Mesenchymal stem cell (in vitro differentiated cells and primary cell): ENCODE measurements at regions not wholly inside any gene's neighbourhood (a gene's known extent, or its start where the extent isn't known, plus 50 kb on each side); places are given as distances from the start of the nearest gene placed in this dataset.
"Not testable (repeated sequence)": the region's sequence is repeated elsewhere in the genome, so short reads cannot be mapped to it uniquely, and the experiment has no call there.

Source experiments
- DNase-seq: peaks from one replicate; pipeline ENCODE4 v3.0.0-alpha.2; 2013
- H2AFZ ChIP-seq: one replicate; pipeline ENCODE4 v1.6.1; 2013; ENCODE audit warnings: low read depth, mild to moderate bottlenecking, control low read depth, inconsistent platforms, low read length, moderate library complexity
- H2AK5ac ChIP-seq: 2 replicates; pipeline ENCODE4 v1.6.1; 2013; ENCODE audit warnings: low read length, moderate library complexity, mild to moderate bottlenecking, inconsistent platforms; ENCODE audit not compliant: severe bottlenecking
- H2BK120ac ChIP-seq: one replicate; pipeline ENCODE4 v1.6.1; 2013; ENCODE audit warnings: low read depth, mild to moderate bottlenecking, inconsistent platforms, low read length, moderate library complexity
- H2BK12ac ChIP-seq, 2 experiments: one replicate each; pipeline ENCODE4 v1.6.1; 2013; ENCODE audit warnings: inconsistent platforms in 2 of 2, low read length in 2 of 2, mild to moderate bottlenecking in 2 of 2, moderate library complexity in 2 of 2, control low read depth in 1 of 2
- H2BK15ac ChIP-seq: one replicate; pipeline ENCODE4 v1.6.1; 2013; ENCODE audit warnings: mild to moderate bottlenecking, low read depth, inconsistent platforms; ENCODE audit not compliant: poor library complexity, severe bottlenecking
- H2BK5ac ChIP-seq: 2 replicates; pipeline ENCODE4 v1.6.1; 2013; ENCODE audit warnings: low read depth, mild to moderate bottlenecking, low read length, control low read depth, inconsistent platforms; ENCODE audit not compliant: poor library complexity, severe bottlenecking
- H3K14ac ChIP-seq, 2 experiments: one replicate each; pipeline ENCODE4 v1.6.1; 2013; ENCODE audit warnings: inconsistent platforms in 2 of 2, low read length in 2 of 2, control low read depth in 1 of 2, mild to moderate bottlenecking in 1 of 2, moderate library complexity in 1 of 2
- H3K18ac ChIP-seq, 2 experiments: one replicate each; pipeline ENCODE4 v1.6.1; 2013; ENCODE audit warnings: inconsistent platforms in 2 of 2, low read length in 2 of 2, control low read depth in 1 of 2, low read depth in 1 of 2, mild to moderate bottlenecking in 1 of 2
- H3K23ac ChIP-seq, 2 experiments: one replicate each; pipeline ENCODE4 v1.6.1; 2013; ENCODE audit warnings: inconsistent platforms in 2 of 2, low read length in 2 of 2, mild to moderate bottlenecking in 2 of 2, moderate library complexity in 2 of 2, control low read depth in 1 of 2
- H3K27ac ChIP-seq: 2 replicates; pipeline ENCODE4 v1.5.1; 2013; ENCODE audit warnings: mild to moderate bottlenecking, moderate library complexity, low read length, control low read depth, inconsistent platforms; ENCODE audit not compliant: poor library complexity, severe bottlenecking
- H3K27me3 ChIP-seq, 2 experiments: 2 replicates each; pipeline versions ENCODE4 v1.6.1 to v1.7.0; 2013; ENCODE audit warnings: low read length in 2 of 2, mild to moderate bottlenecking in 2 of 2, moderate library complexity in 2 of 2, control low read depth in 1 of 2, inconsistent platforms in 1 of 2; ENCODE audit not compliant: control insufficient read depth in 1 of 2, insufficient read depth in 1 of 2
- H3K36me3 ChIP-seq, 2 experiments: 2 replicates each; pipeline versions ENCODE4 v1.6.1 to v1.7.0; 2013; ENCODE audit warnings: low read length in 2 of 2, control low read depth in 1 of 2, inconsistent platforms in 1 of 2, low read depth in 1 of 2, mild to moderate bottlenecking in 1 of 2; ENCODE audit not compliant: insufficient read depth in 2 of 2, control insufficient read depth in 1 of 2
- H3K4ac ChIP-seq, 2 experiments: one replicate each; pipeline ENCODE4 v1.6.1; 2013; ENCODE audit warnings: inconsistent platforms in 2 of 2, low read length in 2 of 2, mild to moderate bottlenecking in 2 of 2, moderate library complexity in 2 of 2, control low read depth in 1 of 2, low read depth in 1 of 2
- H3K4me1 ChIP-seq: 2 replicates; pipeline ENCODE4 v1.6.1; 2013; ENCODE audit warnings: low read depth, low read length, control low read depth; ENCODE audit not compliant: control insufficient read depth, insufficient read depth
- H3K4me2 ChIP-seq: 2 replicates; pipeline ENCODE4 v1.6.1; 2013; ENCODE audit warnings: low read length, mild to moderate bottlenecking, inconsistent platforms; ENCODE audit not compliant: poor library complexity, severe bottlenecking
- H3K4me3 ChIP-seq, 2 experiments: 2 replicates each; pipeline versions ENCODE4 v1.5.1 to v1.7.0; 2013; ENCODE audit warnings: low read length in 2 of 2, mild to moderate bottlenecking in 2 of 2, control low read depth in 1 of 2, low read depth in 1 of 2; ENCODE audit not compliant: insufficient read depth in 1 of 2
- H3K79me1 ChIP-seq: replicated peaks from 2 replicates; pipeline ENCODE4 v1.6.1; 2013; ENCODE audit warnings: mild to moderate bottlenecking, control low read depth, low read length, inconsistent platforms; ENCODE audit not compliant: poor library complexity, severe bottlenecking
- H3K9ac ChIP-seq: 2 replicates; pipeline ENCODE4 v1.7.0; 2013; ENCODE audit warnings: mild to moderate bottlenecking, low read length, moderate library complexity
- H3K9me3 ChIP-seq: 2 replicates; pipeline ENCODE4 v1.7.0; 2013; ENCODE audit warnings: mild to moderate bottlenecking, low read length; ENCODE audit not compliant: control insufficient read depth
- H4K8ac ChIP-seq: one replicate; pipeline ENCODE4 v1.6.1; 2013; ENCODE audit warnings: inconsistent platforms, mild to moderate bottlenecking, low read length, moderate library complexity
- H4K91ac ChIP-seq: one replicate; pipeline ENCODE4 v1.6.1; 2013; ENCODE audit warnings: mild to moderate bottlenecking, low read length, inconsistent platforms
- WGBS: methylation state at CpG from one replicate; pipeline ENCODE4 v1.1.7; 2013; ENCODE audit warnings: mixed read lengths; 5-methylcytosine and 5-hydroxymethylcytosine counted together

DNA sequence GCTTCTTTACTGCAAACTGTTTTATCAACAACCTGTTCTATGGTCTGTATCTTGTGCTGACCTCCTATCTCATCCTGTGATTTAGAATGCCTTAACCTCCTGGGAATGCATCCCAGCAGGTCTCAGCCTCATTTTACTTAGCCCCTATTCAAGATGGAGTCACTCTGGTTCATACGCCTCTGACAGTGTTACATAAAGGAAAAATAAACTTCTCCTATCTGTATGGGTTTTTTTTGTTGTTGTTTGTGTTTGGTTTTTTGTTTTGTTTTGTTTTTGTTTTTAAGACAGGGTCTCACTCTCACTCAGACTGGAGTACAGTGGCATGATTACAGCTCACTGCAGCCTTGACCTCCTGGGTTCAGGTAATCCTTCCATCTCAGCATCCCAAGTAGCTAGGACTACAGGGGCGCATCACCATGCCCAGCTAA lies 62.1 kb downstream of the RESF1 start:
- Histone ChIP-seq H2BK12ac (no peak overlapping the region), H3K9ac (no peak overlapping the region), H3K27ac (no peak overlapping the region), H4K91ac (no peak overlapping the region), H2BK120ac (no peak overlapping the region), H3K18ac (no peak overlapping the region), H3K4me1 (no peaks in the 10 kb centered on the region), H3K36me3 (no peaks in the 10 kb centered on the region), H2BK5ac (no peak overlapping the region), H3K14ac (no peak overlapping the region), H4K8ac (no peak overlapping the region), H3K4me3 (no peak overlapping the region), H2AK5ac (no peak overlapping the region), H3K4ac (no peak overlapping the region), H3K9me3 (no peaks in the 10 kb centered on the region), H3K79me1 (no peaks in the 10 kb centered on the region), H3K27me3 (no peaks in the 10 kb centered on the region), H3K4me2 (no peak overlapping the region), H2AFZ (no peak overlapping the region), H2BK15ac (no peak overlapping the region), H3K23ac (no peak overlapping the region)
- DNase-seq, result no peak
- WGBS, result 100% methylated on average over 1 of the region's 2 CpGs

GRCh38 chr12:32022387-32022786 lies 63.2 kb downstream of the RESF1 start:
- not testable (repeated sequence) for H3K9ac ChIP-seq, H3K18ac ChIP-seq, H2AFZ ChIP-seq, H3K4me1 ChIP-seq, H2AK5ac ChIP-seq, H3K9me3 ChIP-seq, H2BK12ac ChIP-seq, H4K91ac ChIP-seq, H3K14ac ChIP-seq, H3K36me3 ChIP-seq, H3K4me3 ChIP-seq, H4K8ac ChIP-seq, DNase-seq, H2BK15ac ChIP-seq, H3K23ac ChIP-seq, H3K79me1 ChIP-seq, H2BK5ac ChIP-seq, H3K4ac ChIP-seq, H3K27me3 ChIP-seq, H3K4me2 ChIP-seq, H2BK120ac ChIP-seq, H3K27ac ChIP-seq
- 96% methylated on average over 10 of the region's 10 CpGs for WGBS

DNA sequence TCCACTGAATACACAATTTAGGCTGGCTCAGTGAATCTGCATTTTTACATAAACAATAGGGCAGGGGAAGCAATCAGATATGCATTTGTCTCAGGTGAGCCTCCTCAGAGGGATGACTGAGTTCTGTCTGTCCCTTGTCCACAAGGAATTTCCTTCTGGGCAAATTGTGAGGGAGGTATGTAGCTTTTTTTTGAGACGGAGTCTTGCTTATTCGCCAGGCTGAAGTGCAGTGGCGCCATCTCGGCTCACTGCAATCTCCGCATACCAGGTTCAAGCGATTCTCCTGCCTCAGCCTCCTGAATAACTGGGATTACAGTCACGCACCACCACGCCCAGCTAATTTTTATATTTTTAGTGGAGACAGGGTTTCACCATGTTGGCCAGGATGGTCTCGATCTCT lies 64.6 kb downstream of the RESF1 start:
- H3K4ac ChIP-seq, H3K4me2 ChIP-seq, H2AK5ac ChIP-seq, H3K79me1 ChIP-seq, H4K8ac ChIP-seq, DNase-seq, H3K14ac ChIP-seq, H3K4me3 ChIP-seq, H3K9me3 ChIP-seq, H3K9ac ChIP-seq, H2BK12ac ChIP-seq, H2BK15ac ChIP-seq, H2AFZ ChIP-seq, H3K27me3 ChIP-seq, H2BK5ac ChIP-seq, H3K23ac ChIP-seq, H3K36me3 ChIP-seq, H2BK120ac ChIP-seq, H3K4me1 ChIP-seq, H3K18ac ChIP-seq, H4K91ac ChIP-seq, H3K27ac ChIP-seq: not testable (repeated sequence)
- WGBS, result 93% methylated on average over 9 of the region's 9 CpGs

DNA sequence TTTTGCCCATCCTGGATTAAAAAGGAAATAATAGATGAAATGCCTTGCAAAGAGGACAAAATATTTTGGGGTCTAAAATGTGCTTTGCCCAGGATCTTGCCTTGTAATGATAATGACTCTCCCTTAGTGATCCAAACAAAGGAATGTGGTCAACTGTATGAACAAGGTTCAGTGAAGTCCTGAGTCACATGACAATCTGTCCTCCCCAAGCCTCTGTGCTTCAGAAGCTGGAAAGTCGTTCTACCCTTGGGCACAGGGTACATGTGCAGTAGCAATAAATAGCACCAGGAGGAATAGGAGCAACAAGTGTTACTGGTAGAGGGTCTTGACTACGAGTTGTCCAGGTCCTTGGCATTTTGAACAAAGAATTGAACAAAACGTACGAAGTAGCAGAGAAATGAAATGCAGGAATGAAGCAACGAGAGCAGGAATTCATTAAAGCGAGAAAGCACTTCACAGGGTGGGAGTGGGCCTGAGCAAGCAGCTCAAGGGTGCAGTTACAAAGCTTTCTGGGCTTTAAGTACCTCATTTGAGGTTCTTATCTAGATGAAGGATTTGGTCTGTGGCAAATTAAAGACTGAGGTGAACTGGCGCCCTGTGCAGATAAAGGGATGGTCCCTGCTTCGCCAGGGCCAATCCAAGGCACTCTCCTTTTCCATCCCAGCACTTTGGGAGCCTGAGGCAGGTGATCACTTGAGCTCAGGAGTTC lies 65.8 kb downstream of the RESF1 start:
- Histone ChIP-seq H3K4ac (no peak overlapping the region), H3K4me1 (no peaks in the 10 kb centered on the region), H2BK12ac (no peak overlapping the region), H3K14ac (no peak overlapping the region), H3K79me1 (no peaks in the 10 kb centered on the region), H2BK5ac (no peak overlapping the region), H2BK120ac (no peak overlapping the region), H3K4me2 (no peak overlapping the region), H2AFZ (no peak overlapping the region), H3K9ac (no peak overlapping the region), H3K23ac (no peak overlapping the region), H3K27ac (no peak overlapping the region), H3K18ac (no peak overlapping the region), H3K4me3 (no peak overlapping the region), H3K9me3 (no peaks in the 10 kb centered on the region), H4K91ac (no peak overlapping the region), H3K36me3 (no peaks in the 10 kb centered on the region), H2AK5ac (no peak overlapping the region), H4K8ac (no peak overlapping the region), H2BK15ac (no peak overlapping the region), H3K27me3 (no peaks in the 10 kb centered on the region)
- no peak for DNase-seq
- WGBS, result 84% methylated on average over 8 of the region's 8 CpGs
